Keratinocyte (primary cell): ENCODE measurements at regions not wholly inside any gene's neighbourhood (a gene's known extent, or its start where the extent isn't known, plus 50 kb on each side); places are given as distances from the start of the nearest gene placed in this dataset.

Source experiments
- CTCF ChIP-seq, 3 experiments: IDR thresholded peaks in 1 of 3; conservative IDR thresholded peaks in 1 of 3; optimal IDR thresholded peaks in 1 of 3; 2 replicates in 2 of 3; 3 replicates in 1 of 3; pipeline versions ENCODE3 to v1.5.1; 2011; ENCODE audit warnings: low read length in 3 of 3, mild to moderate bottlenecking in 3 of 3, moderate library complexity in 2 of 3, control low read depth in 1 of 3, inconsistent platforms in 1 of 3; ENCODE audit not compliant: insufficient read depth in 2 of 3; ENCODE audit errors: extremely low read depth in 1 of 3
- EZH2 ChIP-seq: IDR thresholded peaks from one replicate; pipeline ENCODE4 v1.6.1; 2012; ENCODE audit warnings: inconsistent platforms, mild to moderate bottlenecking, low read length, moderate library complexity

DNA sequence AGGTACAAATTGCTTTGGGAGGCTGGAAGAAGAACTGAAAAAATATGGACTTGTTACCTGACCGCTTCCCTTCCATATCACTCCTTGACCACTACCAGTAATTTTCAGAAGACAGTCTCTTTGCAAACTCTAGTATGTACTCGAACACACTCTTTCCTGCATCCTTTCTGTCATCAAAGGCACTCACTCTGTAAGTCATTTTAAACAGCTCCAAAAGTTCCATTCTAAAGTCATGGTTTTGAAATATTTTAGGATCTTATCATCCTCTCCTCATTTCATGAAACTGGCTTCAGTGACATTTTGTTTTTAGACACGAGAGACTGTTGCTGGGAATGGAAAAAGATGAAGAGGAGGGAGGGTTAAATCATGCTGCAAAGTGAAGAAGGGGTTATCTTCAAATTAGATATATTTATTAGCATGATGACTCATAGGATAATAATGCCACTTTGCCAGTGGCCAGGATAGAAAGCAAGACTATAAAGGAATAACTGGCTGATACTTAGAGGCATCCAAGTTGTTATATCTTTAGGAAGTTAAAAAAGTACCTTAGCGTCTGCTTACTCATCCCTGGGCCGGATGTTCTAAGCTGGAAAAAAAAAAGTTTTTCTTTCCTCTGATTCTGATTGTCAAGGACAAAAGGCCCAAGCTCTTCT, 549.3 kb downstream of the METTL15 start:
- TF ChIP-seq CTCF (optimal IDR thresholded peaks at IDR 0.05 in 1 of 3, IDR thresholded peaks at IDR 0.05 in 1 of 3, conservative IDR thresholded peaks at IDR 0.05 in 1 of 3; ENCODE audit: extremely low read depth in 1 of 3, insufficient read depth in 2 of 3, low read length in 3 of 3) = no peak
- no peak for TF ChIP-seq EZH2
